Endothelial cell of umbilical vein (primary cell): ENCODE measurements at regions not wholly inside any gene's neighbourhood (a gene's known extent, or its start where the extent isn't known, plus 50 kb on each side); places are given as distances from the start of the nearest gene placed in this dataset.

Experiments
- BruUV-seq: library from RNA; stranded (reverse); fragments of 400-500 nt; replicated peaks from 2 replicates; lab custom pipeline; 2021; lab: Mats Ljungman, UMichigan
- CTCF ChIA-PET: fragments of 300-600, 350-600 bp; sonication (Branson Sonifier 250); formaldehyde crosslinking; loops from one replicate; lab custom pipeline; 2021; ENCODE audit warnings: antibody characterized with exemption, inconsistent platforms; lab: Charles Lee
- POLR2A ChIA-PET: fragments of 300-600, 350-600 bp; sonication (Branson Sonifier 250); formaldehyde crosslinking; loops from one replicate; lab custom pipeline; 2021; ENCODE audit warnings: antibody characterized with exemption, inconsistent platforms; lab: Charles Lee
- DNase-seq: peaks from one replicate; pipeline ENCODE4 v3.0.0-alpha.2; 2011; ENCODE audit warnings: low read depth, low spot score
- FAIRE-seq: peaks from 2 replicates; lab custom pipeline; 2011; peaks lifted over from hg19 to GRCh38; lab: Jason Lieb, UNC
- H2AFZ ChIP-seq: 2 replicates; pipeline ENCODE4 v1.6.0; 2012; ENCODE audit warnings: low read depth, low read length, control low read depth, inconsistent platforms
- H3K27ac ChIP-seq: 2 replicates; pipeline ENCODE4 v1.5.1; 2011; ENCODE audit warnings: low read depth, mild to moderate bottlenecking, control low read depth, low read length, moderate library complexity; ENCODE audit not compliant: insufficient read depth
- H3K27me3 ChIP-seq, 2 experiments: 2 replicates each; pipeline versions ENCODE4 v1.6.0 to v1.6.1; 2011; ENCODE audit warnings: low read length in 2 of 2, mixed read lengths in 1 of 2; ENCODE audit not compliant: control insufficient read depth in 2 of 2, insufficient read depth in 2 of 2
- H3K36me3 ChIP-seq, 2 experiments: 2 replicates in 1 of 2; 3 replicates in 1 of 2; pipeline ENCODE4 v1.5.1; 2011; ENCODE audit warnings: low read length in 2 of 2, mild to moderate bottlenecking in 1 of 2, moderate library complexity in 1 of 2; ENCODE audit not compliant: control insufficient read depth in 2 of 2, insufficient read depth in 2 of 2; ENCODE audit errors: extremely low read depth in 1 of 2
- H3K4me1 ChIP-seq: 3 replicates; pipeline ENCODE4 v1.5.1; 2011; ENCODE audit warnings: mild to moderate bottlenecking, low read length; ENCODE audit not compliant: control insufficient read depth, insufficient read depth; ENCODE audit errors: extremely low read depth
- H3K4me2 ChIP-seq: 2 replicates; pipeline ENCODE4 v1.6.1; 2011; ENCODE audit warnings: low read length, control low read depth, mixed read lengths; ENCODE audit not compliant: insufficient read depth
- H3K4me3 ChIP-seq, 3 experiments: fragments of 200-600 bp in 1 of 3; sonication (generic), shearing (Covaris generic) in 1 of 3; replicated peaks in 1 of 3; 2 replicates each; pipeline ENCODE4 v1.5.1; 2011 to 2016; ENCODE audit warnings: control low read depth in 3 of 3, low read length in 3 of 3, mild to moderate bottlenecking in 2 of 3, inconsistent platforms in 1 of 3, low read depth in 1 of 3, moderate library complexity in 1 of 3; ENCODE audit not compliant: insufficient read depth in 1 of 3
- H3K79me2 ChIP-seq: 2 replicates; pipeline ENCODE4 v1.6.0; 2012; ENCODE audit warnings: low read length, inconsistent platforms; ENCODE audit not compliant: control insufficient read depth, insufficient read depth
- H3K9ac ChIP-seq: replicated peaks from 2 replicates; pipeline ENCODE3; 2011; ENCODE audit warnings: low read length, control low read depth; ENCODE audit not compliant: insufficient read depth; ENCODE audit errors: extremely low read depth
- H3K9me1 ChIP-seq: replicated peaks from 3 replicates; pipeline ENCODE4 v1.6.0; 2011; ENCODE audit warnings: mild to moderate bottlenecking, low read length; ENCODE audit not compliant: control insufficient read depth, insufficient read depth; ENCODE audit errors: extremely low read depth
- H3K9me3 ChIP-seq: replicated peaks from 2 replicates; pipeline ENCODE4 v1.5.1; 2012; ENCODE audit warnings: low read length, inconsistent platforms; ENCODE audit not compliant: control insufficient read depth, insufficient read depth
- H4K20me1 ChIP-seq: replicated peaks from 2 replicates; pipeline ENCODE3; 2011; ENCODE audit warnings: mild to moderate bottlenecking, low read length; ENCODE audit not compliant: control insufficient read depth, insufficient read depth; ENCODE audit errors: extremely low read depth
- EZH2 ChIP-seq: IDR thresholded peaks from 2 replicates; pipeline ENCODE4 v1.6.1; 2012; ENCODE audit warnings: borderline replicate concordance, low read depth, mild to moderate bottlenecking, moderate library complexity, low read length, inconsistent platforms; ENCODE audit not compliant: severe bottlenecking
- FOS ChIP-seq: IDR thresholded peaks from 2 replicates; pipeline ENCODE4 v1.6.1; 2011; ENCODE audit warnings: mild to moderate bottlenecking, low read length, moderate library complexity, borderline replicate concordance; ENCODE audit not compliant: insufficient read depth
- GATA2 ChIP-seq: IDR thresholded peaks from 2 replicates; pipeline ENCODE4 v1.7.0; 2011; ENCODE audit warnings: low read depth, mild to moderate bottlenecking, moderate library complexity, mixed read lengths, low read length; ENCODE audit not compliant: insufficient read length, insufficient read depth
- JUN ChIP-seq: IDR thresholded peaks from 2 replicates; pipeline ENCODE4 v1.6.1; 2011; ENCODE audit warnings: borderline replicate concordance, low read depth; ENCODE audit not compliant: insufficient read length, insufficient read depth
- MYC ChIP-seq: IDR thresholded peaks from one replicate; pipeline ENCODE4 v1.6.1; 2011; ENCODE audit warnings: mild to moderate bottlenecking, low read depth, low read length
- POLR2A ChIP-seq: IDR thresholded peaks from 2 replicates; pipeline ENCODE4 v1.6.1; 2012; ENCODE audit warnings: low read depth, mild to moderate bottlenecking, control low read depth, low read length
- POLR2AphosphoS5 ChIP-seq: IDR thresholded peaks from 2 replicates; pipeline ENCODE4 v1.6.1; 2012; ENCODE audit warnings: low read depth, mild to moderate bottlenecking, control low read depth, low read length, moderate library complexity; ENCODE audit not compliant: insufficient read depth
- dilution Hi-C: fragments of 300-500 bp; cut with MboI; formaldehyde crosslinking; loops from one replicate; pipeline ENCODE4 v1.15.0; 2019; ENCODE audit warnings: low sequenced_read_pairs; ENCODE audit not compliant: extremely low pct_ligation_motif_present
- intact Hi-C: fragments of 100-400 bp; cut with micrococcal nuclease; formaldehyde crosslinking; loops from one replicate; pipeline ENCODE4 v1.10.0; 2022
- TF ChIP-seq, protein P1 (sequence below): IDR thresholded peaks from 2 replicates; pipeline ENCODE4 v1.6.1; 2011; ENCODE audit not compliant: insufficient read depth, insufficient read length
- TF ChIP-seq, protein P2 (sequence below), 2 donors: IDR thresholded peaks; 1 replicate in 1 of 2; 2 replicates in 1 of 2; pipeline ENCODE4 v1.5.1; 2011; ENCODE audit warnings: low read length in 2 of 2, mild to moderate bottlenecking in 2 of 2, moderate library complexity in 2 of 2, control low read depth in 1 of 2, inconsistent platforms in 1 of 2, low read depth in 1 of 2; ENCODE audit not compliant: insufficient read depth in 1 of 2; ENCODE audit errors: extremely low read depth in 1 of 2

DNA sequence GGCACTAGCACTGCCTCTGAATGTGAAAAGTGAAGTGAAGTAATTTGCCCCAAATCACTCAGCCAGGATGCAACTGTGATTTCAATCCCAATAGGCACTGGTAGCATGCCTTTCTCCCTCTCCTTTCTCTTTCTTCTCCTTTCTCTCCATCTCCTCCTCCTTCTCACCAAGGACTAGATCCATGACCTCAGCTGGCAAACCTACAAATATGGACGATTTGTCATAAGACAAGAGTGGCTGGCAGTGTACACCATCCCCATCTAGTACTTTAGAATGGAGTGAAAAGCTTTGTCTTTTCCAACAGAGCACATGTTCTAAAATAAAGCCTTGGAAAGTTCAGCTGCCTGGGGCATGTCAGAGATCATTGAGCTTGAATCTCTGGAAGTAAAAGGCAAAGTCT is 574.7 kb upstream of the CLINT1 start:
- FAIRE-seq (no peak), DNase-seq (no peak)
- no TSS peak for BruUV-seq
- intact Hi-C loops: no loop called here
- H3K36me3 ChIP-seq: no peaks in the 10 kb centered on the region
- ChIA-PET CTCF (no interaction called here), POLR2A (no interaction called here)
- dilution Hi-C loops: no loop called here
- no peak overlapping the region for H3K27ac ChIP-seq
- H2AFZ ChIP-seq: no peak overlapping the region
- no peaks in the 10 kb centered on the region for H3K9me1 ChIP-seq
- peaks cover 0 to 1% of the 10 kb centered on the region in 2 experiments for H3K27me3 ChIP-seq
- H3K9me3 ChIP-seq: no peaks in the 10 kb centered on the region
- H3K4me3 ChIP-seq: no peak overlapping the region
- no peaks in the 10 kb centered on the region for H3K4me1 ChIP-seq
- H3K4me2 ChIP-seq: no peak overlapping the region
- H3K79me2 ChIP-seq: no peaks in the 10 kb centered on the region
- no peaks in the 10 kb centered on the region for H4K20me1 ChIP-seq
- H3K9ac ChIP-seq: no peak overlapping the region
- TF ChIP-seq GATA2: no peak
- TF ChIP-seq POLR2AphosphoS5: no peak
- TF ChIP-seq JUN: no peak
- TF ChIP-seq EZH2: no peak
- TF ChIP-seq MYC: no peak
- TF ChIP-seq, protein P1, sequence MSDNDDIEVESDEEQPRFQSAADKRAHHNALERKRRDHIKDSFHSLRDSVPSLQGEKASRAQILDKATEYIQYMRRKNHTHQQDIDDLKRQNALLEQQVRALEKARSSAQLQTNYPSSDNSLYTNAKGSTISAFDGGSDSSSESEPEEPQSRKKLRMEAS: no peak
- TF ChIP-seq, protein P2, sequence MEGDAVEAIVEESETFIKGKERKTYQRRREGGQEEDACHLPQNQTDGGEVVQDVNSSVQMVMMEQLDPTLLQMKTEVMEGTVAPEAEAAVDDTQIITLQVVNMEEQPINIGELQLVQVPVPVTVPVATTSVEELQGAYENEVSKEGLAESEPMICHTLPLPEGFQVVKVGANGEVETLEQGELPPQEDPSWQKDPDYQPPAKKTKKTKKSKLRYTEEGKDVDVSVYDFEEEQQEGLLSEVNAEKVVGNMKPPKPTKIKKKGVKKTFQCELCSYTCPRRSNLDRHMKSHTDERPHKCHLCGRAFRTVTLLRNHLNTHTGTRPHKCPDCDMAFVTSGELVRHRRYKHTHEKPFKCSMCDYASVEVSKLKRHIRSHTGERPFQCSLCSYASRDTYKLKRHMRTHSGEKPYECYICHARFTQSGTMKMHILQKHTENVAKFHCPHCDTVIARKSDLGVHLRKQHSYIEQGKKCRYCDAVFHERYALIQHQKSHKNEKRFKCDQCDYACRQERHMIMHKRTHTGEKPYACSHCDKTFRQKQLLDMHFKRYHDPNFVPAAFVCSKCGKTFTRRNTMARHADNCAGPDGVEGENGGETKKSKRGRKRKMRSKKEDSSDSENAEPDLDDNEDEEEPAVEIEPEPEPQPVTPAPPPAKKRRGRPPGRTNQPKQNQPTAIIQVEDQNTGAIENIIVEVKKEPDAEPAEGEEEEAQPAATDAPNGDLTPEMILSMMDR (IDR thresholded peaks at IDR 0.05; ENCODE audit: extremely low read depth in 1 of 2, insufficient read depth in 1 of 2, low read depth in 1 of 2, low read length in 2 of 2): no peak
- TF ChIP-seq FOS: no peak
- TF ChIP-seq POLR2A: no peak
